Psoas muscle (tissue), 7 donors: ENCODE measurements at regions not wholly inside any gene's neighbourhood (a gene's known extent, or its start where the extent isn't known, plus 50 kb on each side); places are given as distances from the start of the nearest gene placed in this dataset.

Experiments
- ATAC-seq, 4 donors: fragments of 200-7000 bp; cut with Tn5 transposase; one replicate each; pipeline ENCODE4 v1.9.1; 2020; ENCODE audit warnings: moderate library complexity in 3 of 4, mild to moderate bottlenecking in 2 of 4
- DNase-seq, 2 donors: peaks; one replicate each; pipeline ENCODE4 v3.0.0-alpha.2; 2020
- H3K27ac ChIP-seq: fragments of 200-600 bp; one replicate; pipeline ENCODE4 v1.8.0; 2022
- H3K27me3 ChIP-seq, 3 donors: fragments of 200-600 bp in 1 of 3; one replicate each; pipeline versions ENCODE4 v1.6.1 to v1.8.0; 2013 to 2022; ENCODE audit warnings: low read length in 2 of 3, mild to moderate bottlenecking in 2 of 3, moderate library complexity in 1 of 3; ENCODE audit not compliant: insufficient read depth in 3 of 3
- H3K36me3 ChIP-seq, 2 donors: fragments of 200-600 bp in 1 of 2; one replicate each; pipeline versions ENCODE4 v1.6.1 to v1.8.0; 2013 to 2022; ENCODE audit warnings: low read depth in 1 of 2, mild to moderate bottlenecking in 1 of 2, moderate library complexity in 1 of 2; ENCODE audit not compliant: insufficient read depth in 1 of 2
- H3K4me1 ChIP-seq: fragments of 200-600 bp; one replicate; pipeline ENCODE4 v1.8.0; 2022
- H3K4me3 ChIP-seq: fragments of 200-600 bp; one replicate; pipeline ENCODE4 v1.8.0; 2022; ENCODE audit warnings: mild to moderate bottlenecking
- H3K9me3 ChIP-seq: fragments of 200-600 bp; one replicate; pipeline ENCODE4 v1.8.0; 2022
- CTCF ChIP-seq: fragments of 200-600 bp; IDR thresholded peaks from one replicate; pipeline ENCODE4 v1.8.0; 2022; ENCODE audit warnings: antibody characterized with exemption
- WGBS, 3 donors: extraction: QIAGEN DNeasy Blood & Tissue Kit; methylation state at CpG; one replicate each; pipeline versions ENCODE4 v1.1.6 to v1.1.7; 2013; 5-methylcytosine and 5-hydroxymethylcytosine counted together
- intact Hi-C, 2 donors: fragments of 100-400 bp; cut with DNase I; formaldehyde crosslinking; loops; one replicate each; pipeline versions ENCODE4 v1.11.0 to v1.14.2; 2022
- donor health status: healthy with polysubstance abuse.
- donor health status: DM: no; HTN: no; CAD: no; lungs with moderate emphysema.
- donor health status: Bipolar disorder and iron deficiency.
- donor health status: healthy.
- donor health status: DM: yes; HTN: yes; CAD: no.
- donor health status: DM: no; HTN: no; CAD: no.
- donor health status: DM: yes; HTN: yes; CAD: no.

GRCh38 chr16:47990676-47991075 is 165.1 kb downstream of the ABCC12 start:
- H3K9me3 ChIP-seq, result peaks cover 6% of the 10 kb centered on the region
- H3K4me1 ChIP-seq, result no peaks in the 10 kb centered on the region
- TF ChIP-seq CTCF, result no peak
- H3K27me3 ChIP-seq, result no peaks in the 10 kb centered on the region
- WGBS, 3 donors, result 82 to 90% (median 86%) methylated on average over 2 of the region's 2 CpGs
- DNase-seq (no peak), ATAC-seq (no peak)
- H3K27ac ChIP-seq, result no peak overlapping the region
- H3K36me3 ChIP-seq, result no peaks in the 10 kb centered on the region
- intact Hi-C loops, result no loop called here
- H3K4me3 ChIP-seq, result no peak overlapping the region

- no peak overlapping the region for H3K4me3 ChIP-seq
- peaks cover 6% of the 10 kb centered on the region for H3K9me3 ChIP-seq
- intact Hi-C loops, result no loop called here
- H3K27ac ChIP-seq, result no peak overlapping the region
- TF ChIP-seq CTCF, result no peak
- DNase-seq, result no peak
- ATAC-seq, result no peak
- H3K4me1 ChIP-seq, result no peaks in the 10 kb centered on the region
- no peaks in the 10 kb centered on the region for H3K27me3 ChIP-seq
- H3K36me3 ChIP-seq, result no peaks in the 10 kb centered on the region
- WGBS, 3 donors, result 68 to 78% (median 70%) methylated on average over 2 of the region's 2 CpGs
Measured at GRCh38 chr16:47987136-47987535, 168.7 kb downstream of the ABCC12 start.

GRCh38 chr16:47986031-47986430 is 169.8 kb downstream of the ABCC12 start:
- Histone ChIP-seq H3K27ac (no peak overlapping the region), H3K27me3 (no peaks in the 10 kb centered on the region), H3K4me3 (no peak overlapping the region), H3K36me3 (no peaks in the 10 kb centered on the region), H3K4me1 (no peaks in the 10 kb centered on the region), H3K9me3 (peaks cover 6% of the 10 kb centered on the region)
- DNase-seq (no peak), ATAC-seq (no peak)
- intact Hi-C loops, result no loop called here
- no peak for TF ChIP-seq CTCF

- Histone ChIP-seq H3K27ac (no peak overlapping the region), H3K36me3 (no peaks in the 10 kb centered on the region), H3K4me1 (no peaks in the 10 kb centered on the region), H3K4me3 (no peak overlapping the region), H3K27me3 (no peaks in the 10 kb centered on the region), H3K9me3 (no peaks in the 10 kb centered on the region)
- no peak for TF ChIP-seq CTCF
- no peak for DNase-seq
- intact Hi-C loops, result no loop called here
- ATAC-seq, result no peak
Measured at GRCh38 chr16:47984669-47985068, 171.1 kb downstream of the ABCC12 start.

- ATAC-seq, result no peak
- H3K27me3 ChIP-seq, result no peaks in the 10 kb centered on the region
- intact Hi-C loops, result no loop called here
- DNase-seq, result no peak
- no peak overlapping the region for H3K4me3 ChIP-seq
- H3K36me3 ChIP-seq, result no peaks in the 10 kb centered on the region
- H3K9me3 ChIP-seq, result no peaks in the 10 kb centered on the region
- no peak overlapping the region for H3K27ac ChIP-seq
- TF ChIP-seq CTCF, result no peak
- no peaks in the 10 kb centered on the region for H3K4me1 ChIP-seq
- WGBS, 3 donors, result 88 to 91% (median 91%) methylated on average over 5 of the region's 5 CpGs
Measured at GRCh38 chr16:47983999-47984580, 171.7 kb downstream of the ABCC12 start.
